ENCODE measurements at regions not wholly inside any gene's neighbourhood (a gene's known extent, or its start where the extent isn't known, plus 50 kb on each side); places are given as distances from the start of the nearest gene placed in this dataset.

DNA sequence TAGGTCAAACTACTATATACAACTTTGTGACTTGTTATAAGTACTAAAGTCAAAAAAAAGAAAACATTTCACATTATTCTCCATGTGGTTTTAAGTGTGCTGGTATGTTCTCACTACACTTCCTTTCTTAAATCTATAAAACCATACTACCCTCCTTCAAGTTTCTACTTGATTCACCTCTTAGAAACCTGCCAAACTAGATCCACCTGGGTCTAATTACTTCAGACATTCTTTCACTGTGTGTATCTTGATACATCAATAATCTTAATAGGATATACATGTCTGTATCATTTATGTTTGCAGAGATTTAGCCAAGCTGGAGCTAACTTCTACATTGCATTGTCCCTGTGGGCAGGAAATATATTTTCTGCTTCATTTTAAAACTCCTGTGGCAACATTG, 1012.6 kb downstream of the EFNA5 start:
- H3K27ac ChIP-seq (ENCODE audit: low read depth, low read length, poor library complexity, severe bottlenecking) = no peak overlapping the region
- POLR2A ChIA-PET = no interaction called here
- no peak overlapping the region for H3K4me2 ChIP-seq (ENCODE audit: low read length)
- no peaks in the 10 kb centered on the region for H4K20me1 ChIP-seq (ENCODE audit: insufficient read depth, low read length)
- H3K4me3 ChIP-seq (ENCODE audit: low read depth, low read length, poor library complexity, severe bottlenecking) = no peak overlapping the region
- H2AFZ ChIP-seq (ENCODE audit: low read length) = no peak overlapping the region
- DNase-seq (ENCODE audit: low spot score) = no peak
- no peaks in the 10 kb centered on the region for H3K36me3 ChIP-seq (ENCODE audit: insufficient read depth, low read length)
- CTCF ChIA-PET (ENCODE audit: unreplicated experiment) = no interaction called here
- no peaks in the 10 kb centered on the region for H3K4me1 ChIP-seq (ENCODE audit: insufficient read depth, low read length, poor library complexity, severe bottlenecking)
- H3K9me3 ChIP-seq (ENCODE audit: low read length) = no peaks in the 10 kb centered on the region
- no peaks in the 10 kb centered on the region for H3K9me2 ChIP-seq (ENCODE audit: insufficient read depth, low read length)
- BruUV-seq (replicated peaks) = no TSS peak
- no peaks in the 10 kb centered on the region for H3K79me2 ChIP-seq (ENCODE audit: insufficient read depth, low read depth, low read length)
- intact Hi-C loops (cut with micrococcal nuclease; ENCODE audit: unreplicated experiment) = no loop called here
- TF ChIP-seq, protein P1, sequence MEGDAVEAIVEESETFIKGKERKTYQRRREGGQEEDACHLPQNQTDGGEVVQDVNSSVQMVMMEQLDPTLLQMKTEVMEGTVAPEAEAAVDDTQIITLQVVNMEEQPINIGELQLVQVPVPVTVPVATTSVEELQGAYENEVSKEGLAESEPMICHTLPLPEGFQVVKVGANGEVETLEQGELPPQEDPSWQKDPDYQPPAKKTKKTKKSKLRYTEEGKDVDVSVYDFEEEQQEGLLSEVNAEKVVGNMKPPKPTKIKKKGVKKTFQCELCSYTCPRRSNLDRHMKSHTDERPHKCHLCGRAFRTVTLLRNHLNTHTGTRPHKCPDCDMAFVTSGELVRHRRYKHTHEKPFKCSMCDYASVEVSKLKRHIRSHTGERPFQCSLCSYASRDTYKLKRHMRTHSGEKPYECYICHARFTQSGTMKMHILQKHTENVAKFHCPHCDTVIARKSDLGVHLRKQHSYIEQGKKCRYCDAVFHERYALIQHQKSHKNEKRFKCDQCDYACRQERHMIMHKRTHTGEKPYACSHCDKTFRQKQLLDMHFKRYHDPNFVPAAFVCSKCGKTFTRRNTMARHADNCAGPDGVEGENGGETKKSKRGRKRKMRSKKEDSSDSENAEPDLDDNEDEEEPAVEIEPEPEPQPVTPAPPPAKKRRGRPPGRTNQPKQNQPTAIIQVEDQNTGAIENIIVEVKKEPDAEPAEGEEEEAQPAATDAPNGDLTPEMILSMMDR (conservative IDR thresholded peaks at IDR 0.05; ENCODE audit: low read length) = no peak
- TF ChIP-seq EZH2phosphoT487 (IDR thresholded peaks at IDR 0.05; ENCODE audit: borderline replicate concordance, low read depth, low read length) = no peak

DNA sequence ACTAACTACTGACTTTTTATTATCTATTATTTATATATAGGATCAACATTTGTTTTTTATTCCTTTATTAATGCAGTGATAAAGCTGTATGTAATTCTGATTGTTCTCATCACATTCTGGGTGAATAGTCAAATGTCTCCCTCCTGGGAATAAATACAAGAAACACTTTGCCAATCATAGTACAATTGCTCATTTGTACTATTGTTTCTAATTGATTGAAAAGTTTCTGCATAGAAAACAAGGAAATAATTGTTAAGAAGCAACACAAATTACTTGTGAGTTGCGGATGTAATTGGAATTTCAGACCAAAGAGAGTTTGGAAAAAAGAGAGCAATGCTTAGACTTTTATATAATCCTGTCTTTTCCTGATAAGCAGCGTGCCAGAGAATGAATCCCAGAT, 1013.9 kb downstream of the EFNA5 start:
- intact Hi-C loops (cut with micrococcal nuclease; ENCODE audit: unreplicated experiment) = no loop called here
- no peak for DNase-seq (ENCODE audit: low spot score)
- Histone ChIP-seq H2AFZ (ENCODE audit: low read length) (no peak overlapping the region), H3K4me3 (ENCODE audit: low read depth, low read length, poor library complexity, severe bottlenecking) (no peak overlapping the region), H3K27ac (ENCODE audit: low read depth, low read length, poor library complexity, severe bottlenecking) (no peak overlapping the region), H3K4me1 (ENCODE audit: insufficient read depth, low read length, poor library complexity, severe bottlenecking) (no peaks in the 10 kb centered on the region), H3K4me2 (ENCODE audit: low read length) (no peak overlapping the region), H3K9me3 (ENCODE audit: low read length) (no peaks in the 10 kb centered on the region), H3K9me2 (ENCODE audit: insufficient read depth, low read length) (no peaks in the 10 kb centered on the region), H3K79me2 (ENCODE audit: insufficient read depth, low read depth, low read length) (no peaks in the 10 kb centered on the region), H3K36me3 (ENCODE audit: insufficient read depth, low read length) (no peaks in the 10 kb centered on the region), H4K20me1 (ENCODE audit: insufficient read depth, low read length) (no peaks in the 10 kb centered on the region)
- CTCF ChIA-PET (ENCODE audit: unreplicated experiment) = no interaction called here
- BruUV-seq (replicated peaks) = no TSS peak
- TF ChIP-seq, protein P1 (conservative IDR thresholded peaks at IDR 0.05; ENCODE audit: low read length) = no peak
- no peak for TF ChIP-seq EZH2phosphoT487 (IDR thresholded peaks at IDR 0.05; ENCODE audit: borderline replicate concordance, low read depth, low read length)
- POLR2A ChIA-PET = interaction anchor here (0.7 kb wide), 1 partner anchor 40 kb away, joined by 3 read pairs; no protein-coding TSS in a partner anchor

DNA sequence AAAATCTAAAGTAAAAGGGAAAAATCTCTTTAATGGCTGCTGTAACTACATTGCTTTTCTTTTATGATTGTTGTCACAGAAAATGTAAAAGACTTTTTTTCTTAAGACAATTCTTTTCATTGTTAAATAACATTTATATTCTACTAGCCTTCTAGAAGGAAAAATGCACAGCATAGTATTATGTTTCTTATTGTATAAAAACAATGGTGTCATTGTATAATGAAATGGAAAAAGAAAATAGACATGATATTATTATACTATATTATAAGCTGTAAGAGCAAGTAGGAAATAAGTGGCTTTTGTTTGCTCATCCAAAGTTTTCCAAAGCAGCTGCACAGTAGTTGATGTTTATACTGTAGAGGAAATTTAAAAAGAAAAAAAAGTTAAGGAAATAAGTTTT, 1021.7 kb downstream of the EFNA5 start:
- CTCF ChIA-PET (ENCODE audit: unreplicated experiment) = no interaction called here

More for the DNA sequence above, 1021.7 kb downstream of the EFNA5 start:
- TF ChIP-seq EZH2phosphoT487 (IDR thresholded peaks at IDR 0.05; ENCODE audit: borderline replicate concordance, low read depth, low read length) = no peak
- TF ChIP-seq, protein P1 (conservative IDR thresholded peaks at IDR 0.05; ENCODE audit: low read length) = no peak
- Histone ChIP-seq H3K4me3 (ENCODE audit: low read depth, low read length, poor library complexity, severe bottlenecking) (no peak overlapping the region), H3K9me2 (ENCODE audit: insufficient read depth, low read length) (no peaks in the 10 kb centered on the region), H4K20me1 (ENCODE audit: insufficient read depth, low read length) (no peaks in the 10 kb centered on the region), H2AFZ (ENCODE audit: low read length) (no peak overlapping the region), H3K36me3 (ENCODE audit: insufficient read depth, low read length) (no peaks in the 10 kb centered on the region), H3K79me2 (ENCODE audit: insufficient read depth, low read depth, low read length) (no peaks in the 10 kb centered on the region), H3K9me3 (ENCODE audit: low read length) (no peaks in the 10 kb centered on the region), H3K4me2 (ENCODE audit: low read length) (no peak overlapping the region), H3K4me1 (ENCODE audit: insufficient read depth, low read length, poor library complexity, severe bottlenecking) (no peaks in the 10 kb centered on the region), H3K27ac (ENCODE audit: low read depth, low read length, poor library complexity, severe bottlenecking) (no peak overlapping the region)
- POLR2A ChIA-PET = interaction anchor here (1.5 kb wide), 1 partner anchor 19 kb away, joined by 3 read pairs; no protein-coding TSS in a partner anchor
- intact Hi-C loops (cut with micrococcal nuclease; ENCODE audit: unreplicated experiment) = no loop called here
- no TSS peak for BruUV-seq (replicated peaks)
- DNase-seq (ENCODE audit: low spot score) = no peak
